ENCODE measurements at regions not wholly inside any gene's neighbourhood (a gene's known extent, or its start where the extent isn't known, plus 50 kb on each side); places are given as distances from the start of the nearest gene placed in this dataset.

GRCh38 chr4:181643466-181643865 is 599.7 kb upstream of the TENM3 start:
- no peak for TF ChIP-seq CTCF (IDR thresholded peaks at IDR 0.05; ENCODE audit: control insufficient read depth, extremely low read depth, insufficient read depth)
- no peak overlapping the region for H3K4me3 ChIP-seq (ENCODE audit: low read depth, low read length)
- DNase-seq (ENCODE audit: low read depth): no peak

DNA sequence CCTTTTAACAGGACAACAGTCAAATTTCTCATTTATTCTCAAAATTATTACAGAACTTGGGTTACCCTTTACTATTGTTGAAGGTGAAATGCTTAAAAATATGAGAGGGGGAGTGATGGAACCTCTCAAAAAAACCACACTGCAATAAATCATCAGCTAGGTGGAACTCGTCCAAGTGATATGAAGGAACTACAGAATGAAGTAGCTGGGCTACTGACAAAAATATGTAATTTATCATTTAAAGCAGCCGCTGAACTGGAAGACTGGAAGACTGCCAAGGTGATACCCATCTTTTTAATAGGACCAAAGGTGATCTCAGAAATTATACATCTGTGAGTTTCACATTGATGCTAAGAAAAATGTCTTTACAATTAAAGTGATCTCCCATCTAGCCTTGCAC is 597.7 kb upstream of the TENM3 start:
- DNase-seq (ENCODE audit: low read depth): no peak
- no peak overlapping the region for H3K4me3 ChIP-seq (ENCODE audit: low read depth, low read length)

DNA sequence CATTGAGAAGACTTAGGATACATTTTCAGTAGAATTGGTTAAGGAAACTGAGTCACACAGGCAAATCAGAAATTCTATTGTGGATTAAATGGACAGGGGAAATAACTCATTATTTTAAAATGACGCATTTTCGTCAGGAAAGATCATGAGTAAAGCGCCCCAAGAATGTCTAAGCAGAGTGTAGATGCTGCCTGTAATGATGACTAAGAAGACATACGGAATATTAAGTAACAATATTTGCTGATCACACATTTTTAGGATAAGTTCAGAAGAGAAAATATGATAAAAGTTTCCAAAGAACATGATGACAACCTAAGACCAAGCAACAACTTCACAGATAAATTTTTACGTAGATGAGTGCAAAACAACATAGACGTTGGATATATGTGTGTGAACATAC is 596.3 kb upstream of the TENM3 start:
- H3K4me3 ChIP-seq (ENCODE audit: low read depth, low read length): no peak overlapping the region
- TF ChIP-seq CTCF (IDR thresholded peaks at IDR 0.05; ENCODE audit: control insufficient read depth, extremely low read depth, insufficient read depth): no peak
- DNase-seq (ENCODE audit: low read depth): no peak

More for the DNA sequence above, 597.7 kb upstream of the TENM3 start:
- TF ChIP-seq CTCF (IDR thresholded peaks at IDR 0.05; ENCODE audit: control insufficient read depth, extremely low read depth, insufficient read depth): no peak

DNA sequence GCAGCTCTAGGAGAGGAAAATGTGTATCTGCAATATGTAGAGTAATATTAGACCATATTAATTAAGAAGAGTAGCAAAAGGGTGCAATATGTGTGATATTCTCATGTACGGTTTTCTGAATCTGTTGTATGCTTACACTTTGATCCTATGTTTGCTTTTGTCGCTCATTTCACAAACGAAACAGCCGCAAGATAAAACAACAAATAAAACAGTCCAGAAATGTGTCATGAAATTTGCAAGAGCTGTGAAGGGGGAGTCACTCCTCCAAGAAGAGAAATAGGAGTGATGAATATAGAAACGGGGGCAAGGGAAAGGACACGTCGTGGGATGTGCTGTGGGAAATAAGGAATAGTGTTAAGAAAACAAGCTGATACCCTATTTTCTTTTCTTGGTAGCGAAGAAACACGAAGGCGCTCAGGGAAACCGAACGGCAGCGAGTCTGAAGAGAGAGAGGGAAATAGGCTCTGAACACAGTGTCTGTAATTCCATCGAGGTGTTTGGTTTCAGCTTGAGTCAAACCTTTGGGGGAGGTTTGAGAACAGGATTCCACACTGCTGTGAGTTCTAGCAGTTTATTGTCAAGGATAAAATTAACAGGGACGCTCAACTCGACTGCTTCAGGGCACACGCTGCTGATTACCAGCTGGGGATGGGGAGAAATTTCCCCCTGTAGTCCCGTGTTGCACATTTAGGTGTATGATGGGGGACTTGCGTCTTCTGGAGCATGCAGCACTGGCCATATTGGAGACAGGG is 595.6 kb upstream of the TENM3 start:
- no peak overlapping the region for H3K4me3 ChIP-seq (ENCODE audit: low read depth, low read length)
- DNase-seq (ENCODE audit: low read depth): no peak
- no peak for TF ChIP-seq CTCF (IDR thresholded peaks at IDR 0.05; ENCODE audit: control insufficient read depth, extremely low read depth, insufficient read depth)

DNA sequence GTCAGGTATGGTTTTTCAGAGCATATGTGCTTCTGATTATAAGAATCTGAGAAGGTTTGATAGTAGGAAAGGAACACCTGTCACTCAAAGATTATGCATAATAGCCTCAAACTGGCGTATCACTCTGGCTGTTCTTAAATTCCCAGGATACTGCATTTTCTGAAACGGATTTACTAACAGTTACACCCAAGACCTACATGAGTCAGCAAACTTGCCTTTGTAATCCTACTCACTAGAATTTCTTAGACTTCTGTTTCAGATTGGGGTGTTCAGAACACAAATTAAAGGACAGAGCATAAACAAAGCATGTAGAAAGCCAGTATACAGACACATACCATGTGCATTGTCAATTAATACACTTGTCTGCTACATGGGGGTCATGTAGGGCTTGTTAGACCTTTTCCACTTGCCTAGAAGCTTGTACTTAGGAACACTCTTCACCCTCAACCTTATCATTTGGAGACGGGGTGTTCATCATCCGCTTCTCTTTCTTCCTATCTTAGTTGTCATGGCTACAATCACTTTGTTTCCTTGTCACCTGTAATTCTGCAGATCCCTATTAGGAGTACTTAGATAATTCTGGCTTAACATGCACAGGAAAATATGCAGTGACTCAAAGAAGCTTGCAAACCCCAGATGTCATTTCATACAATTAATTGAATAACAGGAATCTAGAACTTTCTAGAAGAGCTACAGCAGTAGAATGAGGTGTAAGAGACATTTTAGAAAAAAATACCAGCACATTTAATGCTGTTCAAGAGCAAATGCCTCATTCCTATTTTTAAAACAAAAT is 593.0 kb upstream of the TENM3 start:
- no peak for DNase-seq (ENCODE audit: low read depth)
- no peak overlapping the region for H3K4me3 ChIP-seq (ENCODE audit: low read depth, low read length)
- TF ChIP-seq CTCF (IDR thresholded peaks at IDR 0.05; ENCODE audit: control insufficient read depth, extremely low read depth, insufficient read depth): no peak

DNA sequence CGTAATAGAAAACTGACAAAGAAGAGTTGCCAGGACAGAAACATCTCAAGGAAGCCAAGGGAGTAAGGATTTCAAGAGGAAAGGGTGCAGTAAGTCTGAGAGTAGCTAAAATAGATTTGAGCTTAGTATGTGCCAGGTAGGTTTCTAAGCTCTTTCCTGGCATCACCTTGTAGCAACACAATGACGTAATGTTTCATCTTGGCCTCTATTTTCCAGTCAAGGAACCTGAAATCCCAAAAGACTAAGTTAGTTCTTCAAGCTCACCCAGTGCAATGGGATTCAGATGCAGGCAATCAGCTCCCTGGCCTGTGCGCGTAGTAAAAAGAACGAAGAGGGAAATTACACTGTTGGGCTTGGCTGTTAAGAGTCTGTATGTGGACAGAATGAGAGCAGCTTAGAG is 586.5 kb upstream of the TENM3 start:
- H3K4me3 ChIP-seq (ENCODE audit: low read depth, low read length): no peak overlapping the region
- no peak for TF ChIP-seq CTCF (IDR thresholded peaks at IDR 0.05; ENCODE audit: control insufficient read depth, extremely low read depth, insufficient read depth)
- DNase-seq (ENCODE audit: low read depth): no peak

Data from LNCaP clone FGC (cell line).